Endodermal cell (in vitro differentiated cells): ENCODE measurements at regions not wholly inside any gene's neighbourhood (a gene's known extent, or its start where the extent isn't known, plus 50 kb on each side); places are given as distances from the start of the nearest gene placed in this dataset.
"Not testable (repeated sequence)": the region's sequence is repeated elsewhere in the genome, so short reads cannot be mapped to it uniquely, and the experiment has no call there.

ENCODE experiments used
- DNase-seq: peaks from one replicate; pipeline ENCODE4 v3.0.0-alpha.2; 2017
- H3K27ac ChIP-seq: 2 replicates; pipeline ENCODE4 v1.5.1; 2013; ENCODE audit warnings: mild to moderate bottlenecking, low read depth, low read length, moderate library complexity
- H3K27me3 ChIP-seq: 2 replicates; pipeline ENCODE4 v1.6.1; 2013; ENCODE audit warnings: mild to moderate bottlenecking, low read length, moderate library complexity; ENCODE audit not compliant: insufficient read depth, control insufficient read depth, poor library complexity, severe bottlenecking
- H3K36me3 ChIP-seq: 2 replicates; pipeline ENCODE4 v1.7.0; 2013; ENCODE audit warnings: mild to moderate bottlenecking, low read length, moderate library complexity; ENCODE audit not compliant: control insufficient read depth, insufficient read depth
- H3K4me1 ChIP-seq: one replicate; pipeline ENCODE4 v1.7.0; 2013; ENCODE audit warnings: low read length; ENCODE audit not compliant: control insufficient read depth, insufficient read depth
- H3K4me3 ChIP-seq: 2 replicates; pipeline ENCODE4 v1.5.1; 2013; ENCODE audit warnings: mild to moderate bottlenecking, low read length, moderate library complexity
- H3K9ac ChIP-seq: 2 replicates; pipeline ENCODE4 v1.6.1; 2013; ENCODE audit warnings: mild to moderate bottlenecking, low read length, moderate library complexity; ENCODE audit not compliant: poor library complexity, severe bottlenecking; ENCODE audit errors: extremely low read depth
- H3K9me3 ChIP-seq: 2 replicates; pipeline ENCODE4 v1.6.1; 2013; ENCODE audit warnings: mild to moderate bottlenecking, low read length, moderate library complexity; ENCODE audit not compliant: control insufficient read depth
- H3K27ac Mint-ChIP-seq: 2 replicates; pipeline ENCODE4 v1.8.0; 2020; ENCODE audit warnings: mixed read lengths
- H3K27me3 Mint-ChIP-seq: 2 replicates; pipeline ENCODE4 v1.8.0; 2021; ENCODE audit warnings: mild to moderate bottlenecking, mixed read lengths; ENCODE audit not compliant: insufficient read depth
- H3K36me3 Mint-ChIP-seq: 2 replicates; pipeline ENCODE4 v1.8.0; 2020; ENCODE audit warnings: low read depth, mixed read lengths
- H3K4me1 Mint-ChIP-seq: 2 replicates; pipeline ENCODE4 v1.8.0; 2020; ENCODE audit warnings: mixed read lengths
- H3K4me3 Mint-ChIP-seq: 2 replicates; pipeline ENCODE4 v1.8.0; 2020; ENCODE audit warnings: mild to moderate bottlenecking, moderate library complexity, mixed read lengths
- H3K9me3 Mint-ChIP-seq: 2 replicates; pipeline ENCODE4 v1.8.0; 2020; ENCODE audit warnings: mild to moderate bottlenecking, mixed read lengths
- CTCF ChIP-seq: fragments of 200-600 bp; sonication (generic); conservative IDR thresholded peaks from 2 replicates; pipeline ENCODE4 v1.5.0; 2021; ENCODE audit warnings: antibody characterized with exemption, mild to moderate bottlenecking
- WGBS, 2 experiments: methylation state at CpG; one replicate each; pipeline versions ENCODE4 v1.1.5 to v1.1.7; 2013; ENCODE audit warnings: missing lambda C conversion rate in 2 of 2, mixed read lengths in 1 of 2; ENCODE audit not compliant: insufficient coverage in 1 of 2, insufficient read length in 1 of 2; 5-methylcytosine and 5-hydroxymethylcytosine counted together

- H3K27ac Mint-ChIP-seq, H3K36me3 Mint-ChIP-seq, H3K27ac ChIP-seq, H3K27me3 Mint-ChIP-seq, H3K4me3 Mint-ChIP-seq, H3K4me1 Mint-ChIP-seq, H3K4me3 ChIP-seq, H3K27me3 ChIP-seq, H3K4me1 ChIP-seq, DNase-seq, H3K9ac ChIP-seq, H3K36me3 ChIP-seq, H3K9me3 ChIP-seq: not testable (repeated sequence)
- WGBS, 2 experiments, result 93% methylated on average over 13 of the region's 13 CpGs; no CpG with 5 or more reads in 1 of the 2 experiments
- peaks cover 43% of the 10 kb centered on the region for H3K9me3 Mint-ChIP-seq
Measured at GRCh38 chrX:23458957-23459356, 124.3 kb downstream of the PTCHD1 start.

- H3K4me1 ChIP-seq, result no peaks in the 10 kb centered on the region
- no peaks in the 10 kb centered on the region for H3K27me3 ChIP-seq
- 94% methylated on average over 2 of the region's 3 CpGs; no CpG with 5 or more reads in 1 of the 2 experiments for WGBS, 2 experiments
- H3K27ac ChIP-seq, result no peak overlapping the region
- TF ChIP-seq CTCF, result no peak
- H3K27ac Mint-ChIP-seq, result no peak overlapping the region
- H3K4me3 Mint-ChIP-seq, result no peak overlapping the region
- no peak for DNase-seq
- no peak overlapping the region for H3K9ac ChIP-seq
- H3K9me3 Mint-ChIP-seq, result peaks cover 41% of the 10 kb centered on the region
- no peaks in the 10 kb centered on the region for H3K27me3 Mint-ChIP-seq
- peaks cover 9% of the 10 kb centered on the region for H3K36me3 Mint-ChIP-seq
- no peaks in the 10 kb centered on the region for H3K36me3 ChIP-seq
- no peaks in the 10 kb centered on the region for H3K9me3 ChIP-seq
- H3K4me3 ChIP-seq, result no peak overlapping the region
- peaks cover 3% of the 10 kb centered on the region for H3K4me1 Mint-ChIP-seq
Measured at GRCh38 chrX:23465105-23465791, 130.6 kb downstream of the PTCHD1 start.

- Histone ChIP-seq H3K9me3 (no peaks in the 10 kb centered on the region), H3K9ac (no peak overlapping the region), H3K27ac (no peak overlapping the region), H3K4me1 (no peaks in the 10 kb centered on the region), H3K4me3 (no peak overlapping the region), H3K27me3 (no peaks in the 10 kb centered on the region), H3K36me3 (no peaks in the 10 kb centered on the region)
- H3K4me1 Mint-ChIP-seq, result peaks cover 3% of the 10 kb centered on the region
- no peak for TF ChIP-seq CTCF
- no peak overlapping the region for H3K4me3 Mint-ChIP-seq
- H3K36me3 Mint-ChIP-seq, result peaks cover 6% of the 10 kb centered on the region
- H3K9me3 Mint-ChIP-seq, result peaks cover 36% of the 10 kb centered on the region
- DNase-seq, result no peak
- no peaks in the 10 kb centered on the region for H3K27me3 Mint-ChIP-seq
- 82% methylated on average over 2 of the region's 2 CpGs; no CpG with 5 or more reads in 1 of the 2 experiments for WGBS, 2 experiments
- H3K27ac Mint-ChIP-seq, result no peak overlapping the region
Measured at GRCh38 chrX:23465985-23466384, 131.3 kb downstream of the PTCHD1 start.
